Left lung (tissue), 4 donors: ENCODE measurements at regions not wholly inside any gene's neighbourhood (a gene's known extent, or its start where the extent isn't known, plus 50 kb on each side); places are given as distances from the start of the nearest gene placed in this dataset.

ENCODE experiments used
- ATAC-seq: fragments of 200-7000 bp; cut with Tn5 transposase; one replicate; pipeline ENCODE4 v1.9.1; 2020; ENCODE audit warnings: moderate library complexity
- DNase-seq, 4 donors: peaks; one replicate each; pipeline ENCODE4 v3.0.0-alpha.2; 2013 to 2020
- H3K27ac ChIP-seq, 2 donors: fragments of 200-600 bp; sonication (generic) in 1 of 2; one replicate each; pipeline versions ENCODE4 v1.5.0 to v1.8.0; 2020 to 2021
- H3K27me3 ChIP-seq, 2 donors: fragments of 200-600 bp; sonication (generic) in 1 of 2; one replicate each; pipeline versions ENCODE4 v1.5.0 to v1.8.0; 2020 to 2021
- H3K36me3 ChIP-seq, 2 donors: fragments of 200-600 bp; sonication (generic) in 1 of 2; one replicate each; pipeline versions ENCODE4 v1.5.0 to v1.8.0; 2020 to 2021
- H3K4me1 ChIP-seq, 2 donors: fragments of 200-600 bp; one replicate each; pipeline ENCODE4 v1.8.0; 2021
- H3K4me3 ChIP-seq, 2 donors: fragments of 200-600 bp; sonication (generic) in 1 of 2; one replicate each; pipeline versions ENCODE4 v1.5.0 to v1.8.0; 2020 to 2021; ENCODE audit warnings: mild to moderate bottlenecking in 1 of 2
- H3K9me3 ChIP-seq, 2 donors: fragments of 200-600 bp; sonication (generic) in 1 of 2; one replicate each; pipeline versions ENCODE4 v1.5.0 to v1.8.0; 2020 to 2021
- intact Hi-C, 2 donors: fragments of 100-400 bp; cut with DNase I; formaldehyde crosslinking; loops; one replicate each; pipeline versions ENCODE4 v1.11.2 to v1.14.2; 2022
- TF ChIP-seq, protein P1 (sequence below), 2 donors: fragments of 200-600 bp; sonication (generic) in 1 of 2; IDR thresholded peaks; one replicate each; pipeline versions ENCODE4 v1.5.0 to v1.8.0; 2021; ENCODE audit warnings: antibody characterized with exemption in 2 of 2
- donor health status: DM: no; HTN: yes; CAD: no.
- donor health status: DM: no; HTN: no; CAD: no.

DNA sequence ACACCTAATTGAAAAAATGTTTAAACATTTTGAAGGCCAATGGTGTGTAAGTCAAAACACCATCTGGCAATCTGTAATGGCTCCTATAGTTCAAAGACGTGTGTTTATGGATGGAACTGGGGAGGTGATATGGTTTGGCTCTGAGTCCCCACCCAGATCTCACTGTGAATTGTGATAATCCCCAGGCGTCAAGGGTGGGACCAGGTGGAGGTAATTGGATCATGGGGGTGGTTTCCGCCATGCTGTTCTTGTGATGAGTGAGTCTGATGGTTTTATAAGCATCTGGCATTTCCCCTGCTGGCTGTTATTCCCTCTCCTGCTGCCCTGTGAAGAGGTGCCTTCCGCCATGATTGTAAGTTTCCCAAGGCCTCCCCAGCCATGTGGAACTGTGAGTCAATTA is 52.2 kb downstream of the ADRA2C start:
- TF ChIP-seq, protein P1, sequence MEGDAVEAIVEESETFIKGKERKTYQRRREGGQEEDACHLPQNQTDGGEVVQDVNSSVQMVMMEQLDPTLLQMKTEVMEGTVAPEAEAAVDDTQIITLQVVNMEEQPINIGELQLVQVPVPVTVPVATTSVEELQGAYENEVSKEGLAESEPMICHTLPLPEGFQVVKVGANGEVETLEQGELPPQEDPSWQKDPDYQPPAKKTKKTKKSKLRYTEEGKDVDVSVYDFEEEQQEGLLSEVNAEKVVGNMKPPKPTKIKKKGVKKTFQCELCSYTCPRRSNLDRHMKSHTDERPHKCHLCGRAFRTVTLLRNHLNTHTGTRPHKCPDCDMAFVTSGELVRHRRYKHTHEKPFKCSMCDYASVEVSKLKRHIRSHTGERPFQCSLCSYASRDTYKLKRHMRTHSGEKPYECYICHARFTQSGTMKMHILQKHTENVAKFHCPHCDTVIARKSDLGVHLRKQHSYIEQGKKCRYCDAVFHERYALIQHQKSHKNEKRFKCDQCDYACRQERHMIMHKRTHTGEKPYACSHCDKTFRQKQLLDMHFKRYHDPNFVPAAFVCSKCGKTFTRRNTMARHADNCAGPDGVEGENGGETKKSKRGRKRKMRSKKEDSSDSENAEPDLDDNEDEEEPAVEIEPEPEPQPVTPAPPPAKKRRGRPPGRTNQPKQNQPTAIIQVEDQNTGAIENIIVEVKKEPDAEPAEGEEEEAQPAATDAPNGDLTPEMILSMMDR (IDR thresholded peaks at IDR 0.05) = no peak
- Histone ChIP-seq H3K27me3 (peaks cover 0 to 32% of the 10 kb centered on the region in 2 donors), H3K27ac (no peak overlapping the region), H3K4me1 (no peaks in the 10 kb centered on the region), H3K4me3 (no peak overlapping the region), H3K9me3 (no peaks in the 10 kb centered on the region), H3K36me3 (no peaks in the 10 kb centered on the region)
- no peak for DNase-seq
- no peak for ATAC-seq
- intact Hi-C loops = no loop called here

DNA sequence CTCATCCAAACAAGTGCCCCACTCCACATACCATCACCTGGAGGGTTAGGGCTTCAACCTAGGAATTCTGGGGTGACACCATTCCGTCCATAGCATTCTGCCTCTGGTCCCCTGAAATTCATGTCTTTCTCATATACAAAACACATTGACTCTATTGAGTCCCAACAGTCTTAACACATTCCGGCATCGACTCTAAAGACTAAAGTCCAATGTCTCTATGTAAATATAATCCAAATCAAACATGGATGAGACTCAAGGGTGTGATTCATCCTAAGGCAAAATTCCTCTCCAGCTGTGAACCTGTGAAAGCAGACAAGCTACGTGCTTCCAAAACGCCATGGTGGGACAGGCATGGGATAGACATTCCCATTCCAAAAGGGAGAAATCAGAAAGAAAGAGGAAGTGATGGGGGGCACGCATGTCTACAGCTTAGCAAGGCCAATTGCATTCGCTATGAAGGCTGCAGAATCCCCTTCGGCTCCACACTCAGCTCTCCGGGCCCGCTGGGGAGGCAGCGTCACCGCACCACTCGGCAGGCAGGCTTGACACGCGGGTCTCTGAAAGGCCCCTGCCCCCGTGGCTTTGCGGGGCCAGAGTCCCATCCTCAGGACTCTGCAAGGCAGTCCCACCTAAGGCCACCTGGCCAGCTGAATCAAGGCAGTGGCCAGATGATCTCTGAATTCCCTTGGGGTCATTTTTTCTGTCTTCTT is 53.2 kb downstream of the ADRA2C start:
- intact Hi-C loops = no loop called here
- DNase-seq = peak in 1 of 4 donors; percentile 66
- Histone ChIP-seq H3K27ac (no peak overlapping the region), H3K9me3 (no peaks in the 10 kb centered on the region), H3K4me1 (no peaks in the 10 kb centered on the region), H3K27me3 (peaks cover 0 to 39% of the 10 kb centered on the region in 2 donors), H3K36me3 (no peaks in the 10 kb centered on the region), H3K4me3 (no peak overlapping the region)
- no peak for ATAC-seq
- TF ChIP-seq, protein P1 (IDR thresholded peaks at IDR 0.05) = no peak

DNA sequence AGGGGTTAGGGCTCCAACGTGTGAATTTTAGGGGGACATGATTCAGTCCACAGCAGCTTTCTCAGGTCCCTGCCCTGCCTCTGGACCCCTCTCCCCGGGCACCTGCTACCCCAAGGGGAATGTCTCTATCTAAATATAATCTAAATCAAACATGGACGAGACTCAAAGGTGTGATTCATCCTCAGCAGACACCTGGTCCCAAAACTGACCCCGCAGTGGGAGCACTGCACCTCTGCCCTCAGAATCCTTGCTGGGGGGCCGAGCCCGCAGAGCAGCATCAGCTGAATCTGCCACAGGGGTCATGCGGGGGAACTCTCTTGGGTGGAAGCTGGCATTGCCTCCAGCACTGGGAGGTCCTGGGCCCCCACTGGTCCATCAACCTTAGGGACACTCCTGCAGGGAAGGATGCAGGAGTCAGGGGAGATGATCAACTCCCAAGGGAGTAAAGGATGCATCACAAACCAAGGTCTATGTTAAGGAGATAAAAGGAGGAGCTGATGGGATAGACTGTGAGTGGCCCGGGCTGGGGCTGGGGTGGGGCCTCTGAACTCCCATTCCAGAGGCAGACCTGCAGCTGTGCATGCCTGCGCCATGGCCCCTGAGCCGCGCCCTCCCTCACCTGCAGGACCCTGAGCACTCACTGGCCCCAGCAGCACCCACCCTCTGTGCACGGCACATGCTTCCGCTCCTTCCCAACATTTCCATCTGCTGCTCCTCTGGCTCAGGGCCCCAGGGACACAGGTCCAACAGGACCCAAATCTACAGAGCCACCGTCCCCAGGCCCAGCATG is 54.0 kb downstream of the ADRA2C start:
- Histone ChIP-seq H3K9me3 (no peaks in the 10 kb centered on the region), H3K27ac (no peak overlapping the region), H3K4me3 (no peak overlapping the region), H3K27me3 (peaks cover 0 to 45% of the 10 kb centered on the region in 2 donors), H3K4me1 (no peaks in the 10 kb centered on the region), H3K36me3 (no peaks in the 10 kb centered on the region)
- TF ChIP-seq, protein P1 (IDR thresholded peaks at IDR 0.05) = no peak
- peak in 1 of 4 donors; percentile 62 for DNase-seq
- intact Hi-C loops = no loop called here
- no peak for ATAC-seq

DNA sequence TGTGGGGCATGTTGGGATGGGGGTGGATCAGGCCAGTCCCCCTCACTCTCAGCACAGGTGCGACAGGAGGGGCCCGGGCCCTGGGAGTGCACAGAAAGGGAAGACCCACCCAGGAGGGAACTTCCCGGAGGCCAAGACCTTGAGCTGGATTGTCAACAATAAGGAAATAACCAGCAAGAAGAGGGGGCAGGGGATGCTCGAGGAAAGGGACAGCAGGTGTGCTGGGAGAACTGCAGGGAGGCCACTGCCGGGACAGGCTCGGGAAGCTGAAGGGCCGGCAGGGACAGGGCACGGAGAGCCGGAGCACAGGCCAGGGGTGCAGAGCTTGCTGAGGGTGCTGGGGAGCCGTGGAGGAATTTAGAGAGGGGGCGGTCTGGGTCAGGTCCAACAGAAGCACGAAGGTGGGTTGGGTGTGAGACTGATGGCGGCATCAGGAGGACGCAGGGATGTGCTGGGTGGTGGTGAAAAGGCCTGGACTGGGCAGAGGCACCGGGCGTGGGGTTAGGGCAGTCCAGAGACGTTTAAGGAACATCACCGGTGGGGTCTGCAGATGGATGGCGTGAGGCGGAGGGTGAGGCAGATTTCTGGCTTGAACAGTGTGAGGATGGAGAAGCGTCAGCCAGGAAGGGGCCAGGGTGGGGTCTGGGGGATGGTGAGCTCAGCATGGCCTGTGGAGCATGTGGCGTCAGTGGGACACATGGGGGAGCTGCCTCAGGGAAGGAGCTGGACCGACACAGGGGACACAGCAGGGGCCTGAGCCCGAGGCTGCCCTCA is 54.8 kb downstream of the ADRA2C start:
- H3K27ac ChIP-seq = no peak overlapping the region
- TF ChIP-seq, protein P1 (IDR thresholded peaks at IDR 0.05) = no peak
- H3K36me3 ChIP-seq = no peaks in the 10 kb centered on the region
- peaks cover 0 to 45% of the 10 kb centered on the region in 2 donors for H3K27me3 ChIP-seq
- no peaks in the 10 kb centered on the region for H3K9me3 ChIP-seq
- intact Hi-C loops = no loop called here
- no peak overlapping the region for H3K4me3 ChIP-seq
- H3K4me1 ChIP-seq = no peaks in the 10 kb centered on the region
- ATAC-seq (no peak), DNase-seq (peak in 1 of 4 donors; percentile 41)
